ENCODE measurements at regions not wholly inside any gene's neighbourhood (a gene's known extent, or its start where the extent isn't known, plus 50 kb on each side); places are given as distances from the start of the nearest gene placed in this dataset.

DNA sequence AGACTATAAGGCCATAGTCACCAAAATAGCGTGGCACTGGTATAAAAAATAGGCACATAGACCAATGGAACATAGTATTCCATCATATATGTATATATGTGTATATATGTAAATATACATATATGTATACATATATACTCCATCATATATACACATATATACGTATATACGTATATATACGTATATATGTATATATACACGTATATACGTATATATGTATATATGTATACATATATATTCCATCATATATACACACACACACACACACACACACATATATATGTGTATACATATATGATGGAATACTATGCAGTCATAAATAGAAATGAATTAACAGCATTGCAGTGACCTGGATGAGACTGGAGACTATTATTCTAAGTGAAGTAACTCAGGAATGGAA is 204.6 kb downstream of the LTN1 start:
- no peak for DNase-seq (ENCODE audit: low read depth in 2 of 2)

DNA sequence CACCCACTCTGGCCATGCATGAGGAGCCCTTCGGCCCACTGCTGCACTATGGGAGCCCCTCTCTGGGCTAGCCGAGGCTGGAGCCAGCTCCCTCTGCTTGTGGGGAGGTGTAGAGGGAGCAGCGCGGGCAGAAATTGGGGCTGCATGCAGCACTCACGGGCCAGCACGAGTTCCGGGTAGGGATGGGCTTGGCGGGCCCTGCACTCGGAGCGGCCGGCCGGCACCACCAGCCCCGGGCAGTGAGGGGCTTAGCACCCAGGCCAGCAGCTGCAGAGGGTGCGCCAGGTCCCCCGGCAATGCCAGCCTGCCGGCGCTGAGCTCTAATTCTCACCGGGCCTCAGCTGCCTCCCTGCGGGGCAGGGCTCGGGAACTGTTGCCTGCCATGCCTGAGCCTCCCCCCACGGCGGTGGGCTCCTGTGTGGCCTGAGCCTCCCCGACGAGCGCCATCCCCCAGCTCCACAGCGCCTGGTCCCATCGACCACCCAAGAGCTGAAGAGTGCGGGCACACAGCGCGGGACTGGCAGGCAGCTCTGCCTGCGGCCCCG is 209.0 kb downstream of the LTN1 start:
- no peak for DNase-seq (ENCODE audit: low read depth in 2 of 2)

DNA sequence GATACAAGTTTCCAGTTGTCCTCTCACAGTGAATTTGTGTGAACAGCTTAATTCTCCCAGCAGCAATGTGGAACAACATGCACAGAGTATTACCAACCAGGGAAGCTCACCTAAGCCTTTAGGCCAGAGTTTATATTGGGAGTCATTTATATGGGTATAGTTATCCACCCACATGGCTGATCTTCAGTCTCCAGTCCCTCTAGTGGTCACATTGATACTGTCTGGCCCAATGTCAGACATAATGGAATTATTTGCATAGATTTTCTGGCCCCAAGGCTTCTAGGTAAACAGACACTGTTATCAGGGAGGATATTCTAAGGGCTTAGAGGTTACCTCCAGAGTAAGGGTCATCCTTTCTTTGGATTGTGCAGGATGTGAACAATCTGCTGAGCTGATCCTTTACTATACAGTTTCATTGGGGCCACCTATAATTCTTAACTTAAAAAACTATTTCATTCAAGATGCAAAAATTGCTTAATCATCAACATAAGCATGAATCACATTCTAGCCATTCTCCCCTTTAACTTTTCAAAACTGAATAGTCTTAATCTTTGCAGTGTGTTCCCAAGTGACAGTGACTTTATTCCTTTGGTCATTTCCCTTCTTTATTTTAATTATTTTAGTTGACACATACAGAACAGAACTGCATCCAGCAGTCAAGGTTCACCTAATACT is 210.9 kb downstream of the LTN1 start:
- DNase-seq (ENCODE audit: low read depth in 2 of 2): no peak

DNA sequence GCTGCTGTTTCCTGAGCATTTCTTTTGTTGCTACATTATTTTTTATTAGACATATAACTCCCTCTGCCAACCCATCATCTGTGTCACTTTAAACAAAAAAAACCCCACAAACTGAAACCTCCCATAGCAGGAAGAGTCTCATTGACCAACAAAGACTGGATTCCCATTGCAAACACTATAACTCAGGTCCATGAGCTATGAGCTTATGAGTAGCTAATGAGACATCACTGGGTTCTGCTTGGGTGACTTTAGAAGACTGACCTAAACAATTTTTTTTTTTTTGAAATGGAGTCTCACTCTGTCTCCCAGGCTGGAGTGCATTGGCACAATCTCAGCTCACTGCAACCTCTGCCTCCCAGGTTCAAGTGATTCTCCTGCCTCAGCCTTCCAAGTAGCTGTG is 212.8 kb downstream of the LTN1 start:
- DNase-seq (ENCODE audit: low read depth in 2 of 2): no peak

DNA sequence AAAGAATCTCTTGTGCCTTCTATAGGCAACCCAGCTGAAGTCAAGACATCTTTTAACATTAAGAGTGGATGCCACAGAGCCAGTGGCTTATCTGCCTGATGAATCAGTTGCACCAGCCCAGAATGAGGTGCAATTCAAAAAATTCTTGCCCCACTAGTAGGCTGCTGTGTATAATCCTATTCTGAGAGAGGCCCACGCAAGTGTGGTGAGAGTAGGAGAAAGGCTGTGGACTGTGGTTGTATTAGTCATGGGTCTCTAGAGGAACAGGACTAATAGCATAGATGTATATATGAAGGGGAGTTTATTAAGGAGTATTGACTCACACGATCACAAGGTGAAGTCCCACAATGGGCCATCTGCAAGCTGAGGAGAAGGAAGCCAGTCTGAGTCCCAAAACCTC is 216.4 kb downstream of the LTN1 start:
- DNase-seq (ENCODE audit: low read depth in 2 of 2): peak; percentile 46 to 53

DNA sequence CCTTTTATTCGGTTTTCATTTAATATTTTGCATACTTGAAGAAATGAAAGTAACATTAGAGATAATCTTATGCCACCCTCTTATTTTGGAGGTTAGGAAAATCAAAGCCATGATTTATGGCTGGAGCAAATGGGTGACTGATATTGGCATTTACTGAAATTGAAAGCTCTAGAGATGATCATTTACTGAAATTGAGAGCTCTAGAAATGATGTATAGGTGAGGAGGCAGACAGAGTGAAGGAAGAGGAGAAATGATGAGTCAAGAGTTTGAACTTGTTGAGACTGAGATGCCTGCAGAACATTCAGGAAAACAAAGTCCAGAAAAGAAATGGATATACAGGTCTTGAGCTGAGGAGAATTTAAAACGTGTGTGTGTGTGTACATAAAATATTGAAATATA is 217.6 kb downstream of the LTN1 start:
- DNase-seq (ENCODE audit: low read depth in 2 of 2): no peak

DNA sequence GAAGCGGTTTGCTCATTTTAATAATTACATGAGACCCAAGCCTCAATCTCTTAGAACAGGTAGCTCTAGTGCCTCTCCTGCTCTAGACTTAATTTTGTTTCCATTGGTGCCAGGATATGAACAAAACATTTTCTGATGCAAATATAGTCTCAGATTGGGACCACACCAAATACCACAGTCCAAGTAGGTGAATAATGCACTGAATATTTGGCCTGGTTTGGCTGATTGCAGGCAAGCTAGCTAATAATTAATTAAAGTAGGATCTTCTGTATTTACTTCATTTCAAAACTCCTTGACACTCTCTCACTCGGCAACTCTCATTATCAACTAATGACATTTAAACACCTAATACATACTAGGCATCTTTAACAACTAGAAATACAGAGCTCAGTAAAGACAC is 219.6 kb downstream of the LTN1 start:
- DNase-seq (ENCODE audit: low read depth in 2 of 2): no peak

DNA sequence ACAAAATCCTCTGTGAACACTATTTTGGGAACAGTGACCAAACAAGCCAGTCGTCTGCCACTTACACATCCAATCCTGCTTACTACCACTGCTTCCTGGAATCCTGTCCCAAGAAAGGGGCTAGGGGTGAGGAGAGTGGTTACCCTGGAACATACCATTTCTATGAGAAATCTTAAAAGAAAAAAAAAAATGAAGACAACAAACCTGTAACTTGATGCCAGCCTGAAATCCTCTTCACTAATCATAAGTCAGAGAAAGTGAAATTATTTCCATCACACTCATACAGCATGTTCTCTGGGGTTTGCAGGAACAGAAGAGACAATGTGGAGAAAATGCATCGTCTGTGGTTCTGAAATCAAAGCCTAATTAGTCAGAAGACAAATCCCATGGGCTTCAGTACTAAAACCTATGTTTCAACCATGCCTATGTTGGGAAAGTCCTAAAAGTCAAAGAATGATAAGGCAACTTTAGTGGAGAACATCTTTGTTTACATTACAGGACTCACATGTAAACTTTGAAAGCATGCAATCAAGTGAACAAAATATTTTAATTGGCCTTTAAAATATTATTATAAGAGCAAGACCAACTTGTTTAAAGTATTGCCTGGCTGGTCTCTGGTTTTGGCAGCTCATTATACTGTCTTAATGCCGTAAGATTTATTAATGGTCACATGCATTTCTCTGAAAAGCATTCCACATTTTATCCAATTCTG is 220.7 kb downstream of the LTN1 start:
- no peak for DNase-seq (ENCODE audit: low read depth in 2 of 2)

DNA sequence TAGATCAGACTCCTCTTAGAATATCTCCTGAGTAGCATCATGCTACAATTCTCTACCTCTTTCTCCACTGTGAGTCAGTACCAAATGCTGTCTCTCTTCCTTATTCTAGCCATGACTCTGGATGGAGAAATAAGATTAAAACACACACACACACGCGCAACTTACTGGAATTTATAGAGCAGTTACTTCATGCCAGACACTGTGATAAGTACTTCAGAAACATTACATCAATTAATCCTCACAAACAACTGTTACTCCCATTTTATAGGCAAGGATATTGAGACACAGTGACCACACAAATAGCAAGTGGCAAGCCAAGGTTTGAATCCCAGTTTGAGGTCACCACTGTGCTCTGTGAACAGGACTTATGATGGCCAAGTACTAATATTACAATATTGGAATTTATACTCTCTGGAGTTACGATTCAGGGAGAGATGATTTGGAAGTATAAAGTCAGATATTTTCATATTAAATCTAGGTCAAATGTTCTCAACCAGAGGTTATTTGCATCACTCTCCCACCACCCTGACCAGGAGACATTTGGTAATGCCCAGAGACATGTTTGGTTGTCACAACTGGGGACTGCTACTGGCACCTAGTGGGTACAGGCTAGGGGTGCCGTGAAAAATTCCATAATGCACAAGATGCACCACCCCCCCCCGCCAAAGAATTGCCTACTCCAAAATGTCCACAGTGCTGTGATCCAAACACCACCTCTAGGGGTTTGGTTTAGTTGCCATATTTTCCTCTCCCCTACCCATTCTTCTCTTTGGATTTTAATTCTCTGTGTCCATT is 221.6 kb downstream of the LTN1 start:
- no peak for DNase-seq (ENCODE audit: low read depth in 2 of 2)

DNA sequence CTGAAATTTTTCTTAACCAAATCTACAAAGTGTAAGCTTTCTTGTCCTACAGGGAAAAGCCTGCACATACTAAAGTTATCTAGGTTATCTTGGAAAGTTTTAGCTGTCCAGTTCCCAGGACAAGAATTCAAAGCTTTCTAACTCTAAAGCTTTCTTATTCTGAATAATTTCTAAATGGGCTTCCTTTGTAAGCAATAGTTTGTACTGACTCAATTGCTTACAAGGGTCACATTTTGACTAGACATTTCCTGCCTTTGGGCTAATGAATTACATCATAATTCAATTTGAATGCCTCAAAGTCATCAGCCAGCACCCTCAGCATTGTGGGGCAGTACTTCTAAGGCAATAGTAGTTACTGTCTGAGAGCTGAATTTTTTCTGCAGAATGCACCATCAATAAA is 223.0 kb downstream of the LTN1 start:
- DNase-seq (ENCODE audit: low read depth in 2 of 2): no peak

DNA sequence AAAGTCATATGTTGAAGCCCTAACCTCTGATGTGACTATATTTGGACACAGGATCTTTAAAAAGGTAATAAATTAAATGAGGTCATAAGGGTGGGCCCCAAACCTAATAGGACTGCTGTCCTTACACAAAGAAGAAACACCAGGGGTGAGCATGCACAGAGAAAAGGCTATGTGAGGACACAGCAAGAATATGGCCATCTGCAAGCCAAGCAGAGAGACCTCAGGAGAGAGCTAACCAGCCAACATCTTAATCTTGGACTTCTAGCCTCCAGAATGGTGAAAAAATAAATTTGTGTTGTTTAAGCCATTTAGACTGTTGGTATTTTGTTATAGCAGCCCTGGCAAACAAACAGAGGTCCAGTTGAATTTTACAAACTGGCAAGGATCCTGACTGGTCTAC is 223.9 kb downstream of the LTN1 start:
- no peak for DNase-seq (ENCODE audit: low read depth in 2 of 2)

DNA sequence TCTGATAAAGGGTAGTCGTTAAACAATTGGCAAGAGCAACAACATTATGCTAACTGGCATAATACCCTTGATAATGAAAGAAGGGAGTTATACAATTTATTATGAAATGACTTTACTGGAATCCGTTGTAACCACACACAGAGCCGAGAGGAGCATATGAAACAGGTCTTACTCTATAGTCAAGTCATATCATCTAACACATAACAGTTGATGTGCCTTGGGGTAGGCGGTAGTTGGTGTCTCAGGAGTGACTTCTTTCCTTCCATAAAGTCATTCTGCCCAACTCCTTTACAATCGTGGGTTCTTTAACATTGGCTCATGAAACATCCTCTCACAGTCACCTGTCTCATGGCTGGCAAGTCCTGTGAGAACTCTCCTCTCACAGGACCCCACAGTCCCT is 225.2 kb downstream of the LTN1 start:
- peak in 1 of 2 donors; percentile 25 for DNase-seq (ENCODE audit: low read depth in 2 of 2)

DNA sequence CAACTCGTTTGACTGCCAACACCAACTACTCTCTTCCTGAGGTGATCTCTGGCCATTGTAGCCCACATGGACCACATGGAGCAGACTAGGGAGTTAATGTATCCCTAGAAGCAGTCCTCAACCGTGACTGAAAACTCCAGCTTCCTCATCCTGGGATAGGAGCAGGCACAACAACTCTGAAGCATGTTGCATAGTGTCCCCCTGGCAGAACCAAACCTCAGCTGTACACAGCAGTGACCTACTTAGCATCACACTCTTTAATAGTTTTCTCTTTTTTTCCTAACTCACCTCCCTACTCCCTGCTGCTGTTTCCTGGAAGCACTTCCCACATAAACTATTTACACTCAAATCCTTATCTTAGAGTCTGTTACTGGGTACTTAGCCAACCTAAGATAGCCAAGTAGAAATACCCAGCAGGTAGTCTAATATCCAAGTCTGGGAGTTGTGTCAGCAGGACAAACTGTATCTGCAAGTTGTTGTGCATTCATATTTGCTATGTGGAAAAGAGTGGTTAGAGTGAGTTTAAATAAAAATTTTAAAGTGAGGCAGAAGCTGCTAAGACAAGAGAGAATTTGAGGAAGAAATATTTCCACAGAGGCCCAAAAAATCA is 228.8 kb downstream of the LTN1 start:
- DNase-seq (ENCODE audit: low read depth in 2 of 2): no peak

DNA sequence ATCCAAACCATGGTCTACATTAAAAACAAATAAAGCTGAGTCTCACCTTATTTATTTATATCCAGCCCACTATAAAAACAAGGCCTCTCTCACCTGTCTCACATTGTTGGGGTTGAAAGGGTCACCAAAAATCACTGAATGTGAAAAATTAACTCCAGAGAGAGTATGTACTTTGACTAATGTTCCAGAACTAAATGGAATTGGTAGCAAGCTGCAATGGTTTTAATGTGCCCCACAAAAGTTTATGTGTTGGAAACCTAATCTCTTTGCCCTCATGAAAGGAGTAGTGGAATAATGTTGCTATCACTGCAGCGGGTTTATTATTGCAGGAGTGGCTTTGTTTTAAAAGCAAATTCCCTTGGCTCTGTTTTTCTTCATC is 230.3 kb downstream of the LTN1 start:
- DNase-seq (ENCODE audit: low read depth in 2 of 2): no peak

DNA sequence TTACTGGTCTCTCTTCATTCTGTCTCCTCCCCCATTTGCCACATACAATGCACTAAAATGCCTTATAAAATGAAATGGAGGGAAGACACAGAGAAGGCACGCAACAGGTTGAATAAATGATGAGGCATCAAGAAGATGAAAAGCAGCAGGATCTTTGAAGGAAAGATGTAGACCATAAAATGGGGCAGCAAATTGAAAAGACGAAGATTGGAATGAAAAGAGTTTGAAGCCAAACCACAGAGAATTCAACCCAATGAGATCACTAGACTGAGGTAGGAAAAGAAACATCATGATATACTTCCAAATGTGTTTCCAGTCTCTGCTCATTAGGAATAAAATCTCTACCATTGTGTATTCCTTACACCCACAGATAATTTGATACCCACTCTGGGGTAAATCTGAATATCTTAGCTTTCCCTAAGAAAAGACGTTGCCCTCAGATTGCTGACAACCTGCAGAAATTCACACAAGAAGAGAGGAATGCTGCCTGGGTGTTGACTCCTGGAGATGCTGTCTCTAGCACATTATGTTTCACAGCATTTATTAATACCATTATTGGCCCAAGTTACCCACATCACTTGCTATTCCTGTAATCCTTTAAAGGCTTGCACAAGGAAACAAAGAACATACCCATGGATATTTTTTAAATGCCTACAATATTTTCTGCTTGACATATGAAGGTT is 230.9 kb downstream of the LTN1 start:
- DNase-seq (ENCODE audit: low read depth in 2 of 2): no peak

DNA sequence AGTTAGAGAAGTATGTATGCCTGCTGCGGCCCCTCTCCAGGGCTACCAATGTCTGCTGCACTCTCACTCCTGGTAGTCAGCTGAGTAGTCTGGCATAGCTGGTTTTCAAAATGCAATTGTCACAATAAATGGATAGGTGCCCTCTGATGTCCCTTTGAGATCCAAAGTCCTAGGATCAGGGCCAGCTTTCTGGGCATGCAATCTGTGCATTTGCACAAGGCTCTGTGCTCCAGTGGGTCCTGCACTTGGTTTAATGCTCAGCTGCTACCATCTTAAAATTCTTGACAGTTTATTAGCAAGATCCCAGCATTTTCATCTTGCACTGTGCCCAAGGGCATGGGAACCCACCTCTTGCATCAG is 233.8 kb downstream of the LTN1 start:
- DNase-seq (ENCODE audit: low read depth in 2 of 2): no peak

DNA sequence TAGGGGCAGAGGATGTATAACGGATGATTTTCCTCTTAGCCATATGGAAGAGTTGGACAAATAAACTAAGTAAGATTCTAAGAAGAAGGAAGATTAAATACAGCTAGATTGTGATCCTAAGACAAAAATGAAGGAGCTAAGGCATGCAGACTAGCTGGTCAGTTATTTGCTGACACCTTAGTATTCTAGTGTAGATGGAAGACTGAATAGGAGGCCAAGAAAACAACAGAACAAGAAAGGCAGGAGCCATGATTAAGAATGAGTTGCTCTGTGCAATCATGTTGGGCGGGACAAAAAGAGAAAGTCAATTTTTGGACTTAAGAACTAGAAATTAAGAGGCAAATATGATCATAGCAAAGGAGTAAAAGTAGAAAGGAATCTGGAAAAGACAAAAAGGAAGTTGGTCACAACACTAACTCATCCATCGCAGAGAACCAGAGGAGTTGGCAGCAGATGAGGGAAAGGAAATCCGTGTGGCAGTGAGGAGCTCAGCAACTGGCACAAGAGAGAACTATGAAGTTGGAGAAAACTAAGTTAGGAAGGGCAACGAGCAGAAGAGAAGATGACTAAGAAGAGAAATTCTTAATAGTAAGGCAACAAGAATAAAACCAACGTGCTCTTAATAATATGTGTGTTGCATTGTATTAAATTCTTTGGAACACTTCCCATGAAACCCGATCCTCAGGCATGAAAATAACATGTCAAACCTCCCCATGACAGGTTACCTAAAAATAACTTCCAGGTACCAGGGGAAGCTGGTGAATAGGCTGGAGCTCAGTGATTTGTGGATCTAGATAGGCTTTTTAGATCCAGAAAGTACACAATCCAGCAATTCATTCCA is 234.4 kb downstream of the LTN1 start:
- no peak for DNase-seq (ENCODE audit: low read depth in 2 of 2)

DNA sequence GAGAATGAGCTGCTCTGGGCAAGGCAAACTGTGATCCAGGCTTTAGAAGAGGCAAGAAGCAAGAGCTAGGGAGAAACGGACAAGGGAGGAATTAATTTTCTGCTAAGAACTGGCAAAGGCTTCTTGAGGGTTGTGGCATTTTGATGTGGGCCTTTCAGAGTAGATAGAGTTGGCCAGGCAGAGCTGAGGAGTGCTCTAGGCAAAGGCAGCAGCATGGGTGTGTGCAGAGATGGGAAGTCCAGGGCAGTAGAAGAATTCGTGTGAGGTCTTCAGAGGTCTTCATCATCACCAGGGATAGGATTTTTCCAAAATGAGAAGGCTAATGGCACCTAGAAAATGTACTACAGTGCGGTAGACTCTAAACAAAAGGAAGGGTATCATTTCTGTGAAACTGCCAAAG is 237.8 kb downstream of the LTN1 start:
- DNase-seq (ENCODE audit: low read depth in 2 of 2): no peak

DNA sequence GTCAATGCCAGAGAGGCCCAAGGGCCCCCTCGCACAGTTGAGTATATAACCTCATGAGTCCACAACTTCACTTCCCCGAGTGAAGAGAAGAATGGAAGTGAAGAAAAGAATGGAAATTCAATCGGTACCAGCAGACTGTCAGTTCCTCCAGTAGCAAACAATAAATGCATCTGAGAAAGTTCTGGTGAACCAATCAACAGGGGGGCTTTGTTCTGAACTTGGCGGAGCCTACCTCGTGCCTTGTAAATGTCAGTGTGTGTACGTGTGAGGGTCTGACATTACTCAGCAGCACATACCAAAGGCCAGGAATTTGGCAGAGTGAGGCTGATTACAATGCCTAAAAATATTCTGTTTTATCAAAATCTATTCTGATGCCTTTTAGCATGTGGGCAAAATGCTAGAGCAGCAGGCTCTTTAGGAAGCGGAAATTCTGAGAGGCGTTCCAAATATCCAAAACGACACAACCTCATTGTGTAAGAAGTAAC is 238.5 kb downstream of the LTN1 start:
- no peak for DNase-seq (ENCODE audit: low read depth in 2 of 2)

DNA sequence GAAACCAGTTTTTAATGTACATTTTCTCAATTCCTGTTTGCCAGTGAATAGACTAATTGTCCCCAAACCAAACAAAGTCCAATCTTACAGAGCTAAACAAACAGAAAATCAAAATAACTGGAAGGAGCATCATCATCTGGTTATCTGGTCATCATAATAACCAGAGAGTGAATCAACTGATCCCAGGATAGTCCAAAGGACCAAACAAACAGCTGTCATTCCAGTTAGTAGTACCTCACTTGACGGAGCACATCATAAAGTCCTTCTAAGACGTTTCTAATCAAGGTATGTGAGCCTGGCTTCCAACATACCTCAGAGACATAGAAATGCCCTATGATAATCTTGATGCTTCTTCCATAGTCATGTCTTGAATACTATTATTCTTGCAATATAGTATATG is 240.5 kb downstream of the LTN1 start:
- no peak for DNase-seq (ENCODE audit: low read depth in 2 of 2)

DNA sequence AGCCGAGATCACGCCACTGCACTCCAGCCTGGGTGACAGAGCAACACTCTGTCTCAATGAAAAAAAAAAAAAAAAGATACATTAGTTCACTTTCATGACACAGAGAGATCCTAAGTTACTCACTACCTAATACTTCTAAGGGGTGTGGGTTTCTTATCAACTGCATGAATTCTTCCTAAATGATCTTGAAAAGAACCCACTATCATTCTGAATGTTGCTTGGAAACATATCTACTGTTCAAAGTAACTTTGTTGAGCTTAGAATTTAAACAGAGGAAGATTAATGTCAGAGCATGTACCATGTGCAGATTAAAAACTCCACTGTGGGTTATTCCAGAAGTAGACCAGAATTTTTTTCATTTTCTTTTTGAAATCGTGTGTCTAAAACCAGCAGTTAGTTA is 241.5 kb downstream of the LTN1 start:
- no peak for DNase-seq (ENCODE audit: low read depth in 2 of 2)

Measured in stimulated activated CD8-positive, alpha-beta memory T cell treated with anti-CD3 and anti-CD28 coated beads, Interleukin-15, amount 100 ng/mL, for 48 hours (primary cell).